Motor neuron (in vitro differentiated cells): ENCODE measurements at regions not wholly inside any gene's neighbourhood (a gene's known extent, or its start where the extent isn't known, plus 50 kb on each side); places are given as distances from the start of the nearest gene placed in this dataset.
"Not testable (repeated sequence)": the region's sequence is repeated elsewhere in the genome, so short reads cannot be mapped to it uniquely, and the experiment has no call there.

Experiments used
- ATAC-seq, 8 experiments: fragments of 200-7000 bp; cut with Tn5 transposase; replicated peaks in 6 of 8; 2 replicates each; pipeline ENCODE4 v1.8.0; 2021; ENCODE audit warnings: mild to moderate bottlenecking in 8 of 8, moderate library complexity in 8 of 8
- H3K27ac ChIP-seq, 2 donors: fragments of 250-450 bp; sonication (Bioruptor Pico); 2 replicates each; pipeline ENCODE4 v1.9.0; 2021; ENCODE audit warnings: antibody characterized with exemption in 2 of 2, mild to moderate bottlenecking in 2 of 2, moderate library complexity in 1 of 2
- H3K4me1 ChIP-seq, 2 donors: fragments of 250-450 bp; sonication (Bioruptor Pico); replicated peaks in 1 of 2; 2 replicates each; pipeline ENCODE4 v1.6.1; 2021; ENCODE audit warnings: antibody characterized with exemption in 2 of 2, mild to moderate bottlenecking in 2 of 2, moderate library complexity in 1 of 2
- H3K4me3 ChIP-seq, 5 donors: fragments of 250-450 bp; sonication (Bioruptor Pico); 2 replicates each; pipeline ENCODE4 v1.9.0; 2021; ENCODE audit warnings: antibody characterized with exemption in 5 of 5, mild to moderate bottlenecking in 5 of 5, moderate library complexity in 4 of 5
- WGBS, 10 experiments: fragments of 450-650 bp; shearing (Covaris generic); methylation state at CpG; one replicate each; pipeline ENCODE4 v1.0.0; 2022; 5-methylcytosine and 5-hydroxymethylcytosine counted together
- in situ Hi-C, 9 experiments: fragments of 400-800 bp; cut with MboI; loops; one replicate each; pipeline ENCODE4 v1.15.0; 2021; ENCODE audit warnings: low sequenced_read_pairs in 9 of 9, low pct_unique_long_range_greater_than_20kb in 2 of 9; ENCODE audit not compliant: unreplicated experiment in 9 of 9

GRCh38 chr13:63455938-63456337, 2040.3 kb upstream of the PCDH20 start:
- peak in 1 of 8 experiments; percentile 51 for ATAC-seq
- in situ Hi-C loops, result no loop called here
- no peaks in the 10 kb centered on the region for H3K4me1 ChIP-seq
- no peak overlapping the region for H3K27ac ChIP-seq
- H3K4me3 ChIP-seq, result no peak overlapping the region
- WGBS, 10 experiments, result 36 to 100% (median 90%) methylated on average over 2 to 3 of the region's 3 CpGs; no CpG with 5 or more reads in 2 of the 10 experiments

- ATAC-seq, result peak in 7 of 8 experiments; percentile 28 to 97 (median 88)
- Histone ChIP-seq H3K4me1 (peaks cover 3 to 8% of the 10 kb centered on the region in 2 donors), H3K4me3 (no peak overlapping the region), H3K27ac (peak overlapping the region; percentile 30 to 64)
- 0 to 10% (median 0%) methylated on average over 1 of the region's 1 CpG; no CpG with 5 or more reads in 1 of the 10 experiments for WGBS, 10 experiments
- in situ Hi-C loops, result no loop called here
Measured at GRCh38 chr13:63449550-63449949, 2033.9 kb upstream of the PCDH20 start.

GRCh38 chr13:63448692-63449091, 2033.0 kb upstream of the PCDH20 start:
- peaks cover 3 to 8% of the 10 kb centered on the region in 2 donors for H3K4me1 ChIP-seq
- H3K27ac ChIP-seq, result peak overlapping the region; percentile 24 to 71
- in situ Hi-C loops, result no loop called here
- ATAC-seq, result peak in 3 of 8 experiments; percentile 14 to 31 (median 27)
- no peak overlapping the region for H3K4me3 ChIP-seq
- WGBS, 10 experiments, result 37 to 100% (median 78%) methylated on average over 1 to 3 of the region's 3 CpGs; no CpG with 5 or more reads in 1 of the 10 experiments

GRCh38 chr13:63446329-63446728, 2030.7 kb upstream of the PCDH20 start:
- ATAC-seq, result no peak
- no peak overlapping the region for H3K27ac ChIP-seq
- H3K4me1 ChIP-seq, result peaks cover 3 to 8% of the 10 kb centered on the region in 2 donors
- no peak overlapping the region for H3K4me3 ChIP-seq
- WGBS, 10 experiments, result 20 to 100% (median 88%) methylated on average over 1 to 6 of the region's 6 CpGs; no CpG with 5 or more reads in 1 of the 10 experiments
- in situ Hi-C loops, result no loop called here

- ATAC-seq, H3K27ac ChIP-seq, in situ Hi-C loops, H3K4me3 ChIP-seq, H3K4me1 ChIP-seq: not testable (repeated sequence)
- WGBS, 10 experiments, result 17 to 100% (median 80%) methylated on average over 1 to 3 of the region's 3 CpGs; no CpG with 5 or more reads in 2 of the 10 experiments
Measured at GRCh38 chr13:63444225-63444624, 2028.6 kb upstream of the PCDH20 start.

GRCh38 chr13:63438951-63439350, 2023.3 kb upstream of the PCDH20 start:
- ATAC-seq, result no peak
- WGBS, 10 experiments, result 21 to 82% (median 59%) methylated on average over 1 to 4 of the region's 4 CpGs
- H3K4me3 ChIP-seq, result no peak overlapping the region

GRCh38 chr13:63436325-63436668, 2020.6 kb upstream of the PCDH20 start:
- 0 to 90% (median 40%) methylated on average over 1 to 2 of the region's 2 CpGs; no CpG with 5 or more reads in 2 of the 10 experiments for WGBS, 10 experiments

More at GRCh38 chr13:63438951-63439350, 2023.3 kb upstream of the PCDH20 start:
- in situ Hi-C loops, result no loop called here
- peaks cover 0 to 10% of the 10 kb centered on the region in 2 donors for H3K4me1 ChIP-seq
- H3K27ac ChIP-seq, result no peak overlapping the region

GRCh38 chr13:63435667-63436324, 2020.1 kb upstream of the PCDH20 start:
- no peak overlapping the region for H3K4me3 ChIP-seq
- peak overlapping the region in 1 of 2 donors; percentile 20 for H3K27ac ChIP-seq
- peak in 5 of 8 experiments; percentile 8 to 84 (median 69) for ATAC-seq
- in situ Hi-C loops, result no loop called here
- whole genome bisulfite sequencing, 10 experiments, result 0 to 100% (median 81%) methylated on average over 1 to 2 of the region's 2 CpGs; no CpG with 5 or more reads in 4 of the 10 experiments
- peaks cover 0 to 10% of the 10 kb centered on the region in 2 donors for H3K4me1 ChIP-seq

More at GRCh38 chr13:63436325-63436668, 2020.6 kb upstream of the PCDH20 start:
- H3K27ac ChIP-seq, result no peak overlapping the region
- no peak overlapping the region for H3K4me3 ChIP-seq
- in situ Hi-C loops, result no loop called here
- peaks cover 0 to 10% of the 10 kb centered on the region in 2 donors for H3K4me1 ChIP-seq
- peak; percentile 40 to 88 (median 60) for ATAC-seq

GRCh38 chr13:63433546-63434150, 2018.0 kb upstream of the PCDH20 start:
- Histone ChIP-seq H3K4me1 (peaks cover 0 to 10% of the 10 kb centered on the region in 2 donors), H3K4me3 (no peak overlapping the region), H3K27ac (no peak overlapping the region)
- in situ Hi-C loops, result no loop called here
- peak in 1 of 8 experiments; percentile 41 for ATAC-seq

- Histone ChIP-seq H3K4me3 (no peak overlapping the region), H3K27ac (no peak overlapping the region), H3K4me1 (no peaks in the 10 kb centered on the region)
- peak in 1 of 8 experiments; percentile 26 for ATAC-seq
- WGBS, 10 experiments, result 70 to 100% (median 100%) methylated on average over 1 to 2 of the region's 2 CpGs; no CpG with 5 or more reads in 5 of the 10 experiments
- in situ Hi-C loops, result no loop called here
Measured at GRCh38 chr13:63427170-63427569, 2011.5 kb upstream of the PCDH20 start.

GRCh38 chr13:63425131-63425530, 2009.5 kb upstream of the PCDH20 start:
- Histone ChIP-seq H3K4me1 (no peaks in the 10 kb centered on the region), H3K27ac (no peak overlapping the region), H3K4me3 (no peak overlapping the region)
- WGBS, 10 experiments, result 19 to 100% (median 82%) methylated on average over 1 to 2 of the region's 2 CpGs; no CpG with 5 or more reads in 3 of the 10 experiments
- in situ Hi-C loops, result no loop called here
- no peak for ATAC-seq

- 6 to 92% (median 57%) methylated on average over 1 to 3 of the region's 3 CpGs for WGBS, 10 experiments
- ATAC-seq, result peak in 5 of 8 experiments; percentile 46 to 98 (median 71)
Measured at GRCh38 chr13:63421123-63421522, 2005.5 kb upstream of the PCDH20 start.

GRCh38 chr13:63420685-63421084, 2005.0 kb upstream of the PCDH20 start:
- in situ Hi-C loops, result no loop called here
- no peak for ATAC-seq
- no peak overlapping the region for H3K4me3 ChIP-seq
- no peaks in the 10 kb centered on the region for H3K4me1 ChIP-seq
- no peak overlapping the region for H3K27ac ChIP-seq

More at GRCh38 chr13:63421123-63421522, 2005.5 kb upstream of the PCDH20 start:
- in situ Hi-C loops, result no loop called here
- no peak overlapping the region for H3K27ac ChIP-seq
- no peaks in the 10 kb centered on the region for H3K4me1 ChIP-seq
- no peak overlapping the region for H3K4me3 ChIP-seq
